ENCODE measurements at regions not wholly inside any gene's neighbourhood (a gene's known extent, or its start where the extent isn't known, plus 50 kb on each side); places are given as distances from the start of the nearest gene placed in this dataset.

- Histone ChIP-seq H3K4me3 (no peak overlapping the region), H3K27me3 (no peaks in the 10 kb centered on the region), H3K4me1 (no peaks in the 10 kb centered on the region), H3K9me3 (no peaks in the 10 kb centered on the region), H3K27ac (no peak overlapping the region), H3K36me3 (no peaks in the 10 kb centered on the region)
- intact Hi-C loops (cut with DNase I; ENCODE audit: low total_unique reads): no loop called here
- DNase-seq: no peak
- no peak for TF ChIP-seq CTCF (IDR thresholded peaks at IDR 0.05)
Observed at GRCh38 chr4:104615926-104616325, 121.2 kb upstream of the CXXC4 start.

DNA sequence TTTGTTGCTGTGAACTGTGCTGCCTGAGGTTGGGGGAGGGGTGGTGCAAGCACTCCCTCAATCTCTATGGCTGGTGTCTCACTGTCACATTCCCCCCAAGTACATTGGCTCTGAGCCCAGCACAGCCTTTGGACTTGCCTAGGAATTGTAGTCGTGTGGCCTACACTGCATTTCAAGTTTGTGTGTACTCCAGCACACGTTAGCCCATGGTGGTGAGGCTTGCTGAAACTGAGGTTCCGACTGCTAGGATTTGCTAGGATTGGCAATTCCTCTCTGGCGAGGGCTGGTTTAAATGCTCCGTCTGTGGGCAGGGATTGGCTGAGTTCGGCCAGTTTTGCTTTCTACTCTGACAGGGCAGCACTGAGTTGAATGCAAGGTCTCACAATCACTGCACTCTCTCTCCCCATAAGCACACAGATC lies 121.7 kb upstream of the CXXC4 start:
- Histone ChIP-seq H3K9me3 (no peaks in the 10 kb centered on the region), H3K36me3 (no peaks in the 10 kb centered on the region), H3K27me3 (no peaks in the 10 kb centered on the region), H3K27ac (no peak overlapping the region), H3K4me1 (no peaks in the 10 kb centered on the region), H3K4me3 (no peak overlapping the region)
- DNase-seq: no peak
- TF ChIP-seq CTCF (IDR thresholded peaks at IDR 0.05): no peak
- intact Hi-C loops (cut with DNase I; ENCODE audit: low total_unique reads): no loop called here

GRCh38 chr4:104625706-104626105 lies 131.0 kb upstream of the CXXC4 start:
- H3K36me3 ChIP-seq: no peaks in the 10 kb centered on the region
- H3K4me3 ChIP-seq: no peak overlapping the region
- H3K4me1 ChIP-seq: no peaks in the 10 kb centered on the region
- no peaks in the 10 kb centered on the region for H3K9me3 ChIP-seq
- H3K27ac ChIP-seq: no peak overlapping the region
- intact Hi-C loops (cut with DNase I; ENCODE audit: low total_unique reads): no loop called here
- TF ChIP-seq CTCF (IDR thresholded peaks at IDR 0.05): no peak
- no peak for DNase-seq
- no peaks in the 10 kb centered on the region for H3K27me3 ChIP-seq

GRCh38 chr4:104629601-104630000 lies 134.9 kb upstream of the CXXC4 start:
- H3K4me1 ChIP-seq: no peaks in the 10 kb centered on the region
- no peaks in the 10 kb centered on the region for H3K27me3 ChIP-seq
- DNase-seq: no peak
- H3K9me3 ChIP-seq: no peaks in the 10 kb centered on the region
- TF ChIP-seq CTCF (IDR thresholded peaks at IDR 0.05): no peak
- no peak overlapping the region for H3K27ac ChIP-seq
- H3K36me3 ChIP-seq: no peaks in the 10 kb centered on the region
- intact Hi-C loops (cut with DNase I; ENCODE audit: low total_unique reads): no loop called here
- H3K4me3 ChIP-seq: no peak overlapping the region

DNA sequence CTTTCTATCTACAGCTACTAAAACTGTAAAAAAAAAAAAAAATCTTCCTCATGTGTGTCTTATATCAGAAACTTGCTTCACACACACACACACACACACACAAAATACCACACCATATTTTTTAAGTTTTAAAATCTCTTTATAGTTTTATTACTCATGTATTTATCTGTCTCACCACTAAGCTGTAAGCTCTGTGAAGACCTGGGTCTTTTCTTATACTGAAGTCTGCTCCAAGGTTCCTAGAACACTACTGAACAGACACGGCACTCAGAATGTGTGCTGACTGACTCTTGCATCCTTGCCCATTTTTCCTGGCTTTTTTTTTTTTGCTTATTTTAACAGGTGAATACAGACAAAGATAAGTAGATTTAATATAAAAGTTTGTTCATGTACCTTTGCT lies 135.6 kb upstream of the CXXC4 start:
- no peak for DNase-seq
- H3K27ac ChIP-seq: no peak overlapping the region
- H3K36me3 ChIP-seq: no peaks in the 10 kb centered on the region
- no peaks in the 10 kb centered on the region for H3K9me3 ChIP-seq
- no peaks in the 10 kb centered on the region for H3K4me1 ChIP-seq
- H3K27me3 ChIP-seq: no peaks in the 10 kb centered on the region
- H3K4me3 ChIP-seq: no peak overlapping the region
- intact Hi-C loops (cut with DNase I; ENCODE audit: low total_unique reads): no loop called here
- TF ChIP-seq CTCF (IDR thresholded peaks at IDR 0.05): no peak

DNA sequence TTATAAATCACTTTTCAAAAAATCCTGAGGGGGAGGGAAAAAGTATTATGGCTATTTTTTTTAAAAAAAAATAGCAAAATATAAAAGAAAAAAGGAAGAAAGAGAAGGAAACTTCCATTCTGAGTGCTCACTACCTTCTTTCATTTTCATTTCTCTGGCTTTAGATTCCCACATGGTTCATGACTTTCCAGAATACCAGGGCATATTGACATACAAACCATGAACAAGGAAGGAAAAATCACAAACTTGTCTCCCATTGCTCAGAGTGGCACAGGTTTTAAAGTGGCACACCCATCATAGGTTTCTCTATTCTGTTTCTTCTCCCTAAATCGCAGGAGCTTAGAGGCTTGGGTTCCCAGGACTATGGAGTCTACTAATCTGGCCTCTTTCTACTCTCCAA lies 136.3 kb upstream of the CXXC4 start:
- H3K36me3 ChIP-seq: no peaks in the 10 kb centered on the region
- no peak for DNase-seq
- H3K27me3 ChIP-seq: no peaks in the 10 kb centered on the region
- no peaks in the 10 kb centered on the region for H3K9me3 ChIP-seq
- intact Hi-C loops (cut with DNase I; ENCODE audit: low total_unique reads): no loop called here
- no peak overlapping the region for H3K27ac ChIP-seq
- TF ChIP-seq CTCF (IDR thresholded peaks at IDR 0.05): no peak
- no peaks in the 10 kb centered on the region for H3K4me1 ChIP-seq
- H3K4me3 ChIP-seq: no peak overlapping the region

All from tibial artery (tissue), 4 donors.